ENCODE measurements at regions not wholly inside any gene's neighbourhood (a gene's known extent, or its start where the extent isn't known, plus 50 kb on each side); places are given as distances from the start of the nearest gene placed in this dataset.

- CTCF ChIA-PET, result no interaction called here
Measured at GRCh38 chr21:16750926-16751325, 761.9 kb upstream of the CXADR start.

GRCh38 chr21:16751695-16752474 lies 761.0 kb upstream of the CXADR start:
- no TSS peak for BruUV-seq (replicated peaks)
- no peak for DNase-seq
- Histone ChIP-seq H3K4me1 (no peaks in the 10 kb centered on the region), H3K36me3 (ENCODE audit: control insufficient read depth, insufficient read depth, low read length) (no peaks in the 10 kb centered on the region), H3K9me3 (no peaks in the 10 kb centered on the region), H3K4me3 (ENCODE audit: low read depth, low read length) (no peak overlapping the region), H3K27me3 (replicated peaks; ENCODE audit: control insufficient read depth, insufficient read depth, low read length) (no peaks in the 10 kb centered on the region)
- no peak for TF ChIP-seq CTCF (IDR thresholded peaks at IDR 0.05; ENCODE audit: insufficient read depth in 1 of 2, low read depth in 1 of 2, low read length in 1 of 2, severe bottlenecking in 1 of 2, unreplicated experiment in 1 of 2)
- Mint-ChIP-seq H3K27ac (ENCODE audit: unreplicated experiment) (no peak overlapping the region), H3K4me1 (ENCODE audit: low read depth, unreplicated experiment) (no peaks in the 10 kb centered on the region), H3K36me3 (ENCODE audit: insufficient read depth, unreplicated experiment) (no peaks in the 10 kb centered on the region), H3K27me3 (ENCODE audit: insufficient read depth, unreplicated experiment) (peaks cover 7% of the 10 kb centered on the region), H3K9me3 (ENCODE audit: unreplicated experiment) (no peaks in the 10 kb centered on the region), H3K4me3 (ENCODE audit: unreplicated experiment) (no peak overlapping the region)
- intact Hi-C loops (cut with micrococcal nuclease; ENCODE audit: unreplicated experiment), result no loop called here
- ChIA-PET CTCF (no interaction called here), POLR2A (no interaction called here)

More at GRCh38 chr21:16750926-16751325, 761.9 kb upstream of the CXADR start:
- Histone ChIP-seq H3K27me3 (replicated peaks; ENCODE audit: control insufficient read depth, insufficient read depth, low read length) (no peaks in the 10 kb centered on the region), H3K36me3 (ENCODE audit: control insufficient read depth, insufficient read depth, low read length) (no peaks in the 10 kb centered on the region), H3K4me3 (ENCODE audit: low read depth, low read length) (no peak overlapping the region), H3K9me3 (no peaks in the 10 kb centered on the region), H3K4me1 (no peaks in the 10 kb centered on the region)
- BruUV-seq (replicated peaks), result no TSS peak
- H3K27me3 Mint-ChIP-seq (ENCODE audit: insufficient read depth, unreplicated experiment), result peaks cover 6% of the 10 kb centered on the region
- H3K9me3 Mint-ChIP-seq (ENCODE audit: unreplicated experiment), result no peaks in the 10 kb centered on the region
- POLR2A ChIA-PET, result no interaction called here
- no peak for TF ChIP-seq CTCF (IDR thresholded peaks at IDR 0.05; ENCODE audit: insufficient read depth in 1 of 2, low read depth in 1 of 2, low read length in 1 of 2, severe bottlenecking in 1 of 2, unreplicated experiment in 1 of 2)
- no peak overlapping the region for H3K27ac Mint-ChIP-seq (ENCODE audit: unreplicated experiment)
- intact Hi-C loops (cut with micrococcal nuclease; ENCODE audit: unreplicated experiment), result no loop called here
- H3K4me3 Mint-ChIP-seq (ENCODE audit: unreplicated experiment), result no peak overlapping the region
- H3K36me3 Mint-ChIP-seq (ENCODE audit: insufficient read depth, unreplicated experiment), result no peaks in the 10 kb centered on the region
- no peaks in the 10 kb centered on the region for H3K4me1 Mint-ChIP-seq (ENCODE audit: low read depth, unreplicated experiment)
- DNase-seq, result no peak

GRCh38 chr21:16752475-16752857 lies 760.4 kb upstream of the CXADR start:
- H3K27ac Mint-ChIP-seq (ENCODE audit: unreplicated experiment), result no peak overlapping the region
- no TSS peak for BruUV-seq (replicated peaks)
- no peaks in the 10 kb centered on the region for H3K36me3 Mint-ChIP-seq (ENCODE audit: insufficient read depth, unreplicated experiment)
- H3K4me3 Mint-ChIP-seq (ENCODE audit: unreplicated experiment), result no peak overlapping the region
- Histone ChIP-seq H3K27me3 (replicated peaks; ENCODE audit: control insufficient read depth, insufficient read depth, low read length) (no peaks in the 10 kb centered on the region), H3K9me3 (no peaks in the 10 kb centered on the region), H3K4me1 (no peaks in the 10 kb centered on the region), H3K4me3 (ENCODE audit: low read depth, low read length) (no peak overlapping the region), H3K36me3 (ENCODE audit: control insufficient read depth, insufficient read depth, low read length) (no peaks in the 10 kb centered on the region)
- TF ChIP-seq CTCF (IDR thresholded peaks at IDR 0.05; ENCODE audit: insufficient read depth in 1 of 2, low read depth in 1 of 2, low read length in 1 of 2, severe bottlenecking in 1 of 2, unreplicated experiment in 1 of 2), result no peak
- POLR2A ChIA-PET, result no interaction called here
- CTCF ChIA-PET, result no interaction called here
- DNase-seq, result no peak
- intact Hi-C loops (cut with micrococcal nuclease; ENCODE audit: unreplicated experiment), result no loop called here
- peaks cover 8% of the 10 kb centered on the region for H3K27me3 Mint-ChIP-seq (ENCODE audit: insufficient read depth, unreplicated experiment)
- no peaks in the 10 kb centered on the region for H3K9me3 Mint-ChIP-seq (ENCODE audit: unreplicated experiment)
- H3K4me1 Mint-ChIP-seq (ENCODE audit: low read depth, unreplicated experiment), result no peaks in the 10 kb centered on the region
